ENCODE measurements at regions not wholly inside any gene's neighbourhood (a gene's known extent, or its start where the extent isn't known, plus 50 kb on each side); places are given as distances from the start of the nearest gene placed in this dataset.

DNA sequence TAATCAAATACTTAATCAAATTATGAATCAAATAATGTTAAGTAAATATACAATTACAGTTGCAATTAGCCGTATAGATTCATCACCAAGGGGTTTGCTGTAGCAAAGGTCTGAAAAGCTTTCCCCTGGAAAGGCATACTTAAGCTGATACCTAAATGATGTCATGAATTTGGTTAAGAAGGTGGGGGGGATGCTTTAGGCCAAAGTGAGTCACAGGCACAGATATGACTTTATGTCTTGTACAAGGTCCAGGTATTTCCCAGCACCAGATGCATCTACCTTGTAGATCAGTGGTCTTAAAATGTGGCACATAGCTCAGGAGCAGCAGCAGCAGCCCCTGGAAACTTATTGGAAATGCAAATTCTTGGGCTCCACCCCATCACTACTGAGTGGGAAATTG, 557.3 kb upstream of the CDH4 start:
- no peak overlapping the region for H3K27ac ChIP-seq
- H3K4me3 ChIP-seq (ENCODE audit: low read depth, low read length), result no peak overlapping the region
- DNase-seq, result no peak
- H3K27me3 ChIP-seq (ENCODE audit: insufficient read depth, low read depth, severe bottlenecking), result no peaks in the 10 kb centered on the region
- TF ChIP-seq, protein P1, sequence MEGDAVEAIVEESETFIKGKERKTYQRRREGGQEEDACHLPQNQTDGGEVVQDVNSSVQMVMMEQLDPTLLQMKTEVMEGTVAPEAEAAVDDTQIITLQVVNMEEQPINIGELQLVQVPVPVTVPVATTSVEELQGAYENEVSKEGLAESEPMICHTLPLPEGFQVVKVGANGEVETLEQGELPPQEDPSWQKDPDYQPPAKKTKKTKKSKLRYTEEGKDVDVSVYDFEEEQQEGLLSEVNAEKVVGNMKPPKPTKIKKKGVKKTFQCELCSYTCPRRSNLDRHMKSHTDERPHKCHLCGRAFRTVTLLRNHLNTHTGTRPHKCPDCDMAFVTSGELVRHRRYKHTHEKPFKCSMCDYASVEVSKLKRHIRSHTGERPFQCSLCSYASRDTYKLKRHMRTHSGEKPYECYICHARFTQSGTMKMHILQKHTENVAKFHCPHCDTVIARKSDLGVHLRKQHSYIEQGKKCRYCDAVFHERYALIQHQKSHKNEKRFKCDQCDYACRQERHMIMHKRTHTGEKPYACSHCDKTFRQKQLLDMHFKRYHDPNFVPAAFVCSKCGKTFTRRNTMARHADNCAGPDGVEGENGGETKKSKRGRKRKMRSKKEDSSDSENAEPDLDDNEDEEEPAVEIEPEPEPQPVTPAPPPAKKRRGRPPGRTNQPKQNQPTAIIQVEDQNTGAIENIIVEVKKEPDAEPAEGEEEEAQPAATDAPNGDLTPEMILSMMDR (IDR thresholded peaks at IDR 0.05; ENCODE audit: low read depth, low read length), result no peak
- H3K36me3 ChIP-seq, result no peaks in the 10 kb centered on the region
- H3K9me3 ChIP-seq (ENCODE audit: severe bottlenecking), result no peaks in the 10 kb centered on the region

GRCh38 chr20:60695226-60696000, 556.6 kb upstream of the CDH4 start:
- DNase-seq, result no peak
- Histone ChIP-seq H3K27me3 (ENCODE audit: insufficient read depth, low read depth, severe bottlenecking) (no peaks in the 10 kb centered on the region), H3K9me3 (ENCODE audit: severe bottlenecking) (no peaks in the 10 kb centered on the region), H3K4me3 (ENCODE audit: low read depth, low read length) (no peak overlapping the region), H3K27ac (no peak overlapping the region), H3K36me3 (no peaks in the 10 kb centered on the region)
- TF ChIP-seq, protein P1 (IDR thresholded peaks at IDR 0.05; ENCODE audit: low read depth, low read length), result no peak

GRCh38 chr20:60697252-60697651, 554.8 kb upstream of the CDH4 start:
- H3K27me3 ChIP-seq (ENCODE audit: insufficient read depth, low read depth, severe bottlenecking), result no peaks in the 10 kb centered on the region
- TF ChIP-seq, protein P1 (IDR thresholded peaks at IDR 0.05; ENCODE audit: low read depth, low read length), result no peak
- no peaks in the 10 kb centered on the region for H3K36me3 ChIP-seq
- H3K9me3 ChIP-seq (ENCODE audit: severe bottlenecking), result no peaks in the 10 kb centered on the region
- no peak for DNase-seq
- H3K4me3 ChIP-seq (ENCODE audit: low read depth, low read length), result no peak overlapping the region
- H3K27ac ChIP-seq, result no peak overlapping the region

DNA sequence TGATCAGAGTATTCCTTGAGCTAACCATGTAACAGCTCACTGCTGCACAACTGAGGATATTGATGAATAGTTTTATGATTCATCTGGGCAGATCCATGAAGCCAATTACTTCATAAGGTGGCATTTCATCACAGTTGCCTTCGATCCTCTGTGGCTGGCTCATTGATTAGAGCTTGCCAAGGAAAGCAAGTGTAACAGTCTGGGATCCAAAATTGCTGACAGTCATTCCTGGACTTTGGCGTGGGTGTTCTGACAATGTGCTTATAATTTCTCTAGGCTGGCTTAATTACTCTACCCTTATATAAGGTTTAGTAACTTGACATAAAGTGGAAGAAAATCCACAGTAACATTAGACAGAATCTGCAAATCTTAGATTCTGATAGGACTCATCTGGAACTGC, 551.3 kb upstream of the CDH4 start:
- no peaks in the 10 kb centered on the region for H3K27me3 ChIP-seq (ENCODE audit: insufficient read depth, low read depth, severe bottlenecking)
- TF ChIP-seq, protein P1 (IDR thresholded peaks at IDR 0.05; ENCODE audit: low read depth, low read length), result no peak
- H3K9me3 ChIP-seq (ENCODE audit: severe bottlenecking), result no peaks in the 10 kb centered on the region
- DNase-seq, result no peak
- no peaks in the 10 kb centered on the region for H3K36me3 ChIP-seq
- no peak overlapping the region for H3K27ac ChIP-seq
- H3K4me3 ChIP-seq (ENCODE audit: low read depth, low read length), result no peak overlapping the region

DNA sequence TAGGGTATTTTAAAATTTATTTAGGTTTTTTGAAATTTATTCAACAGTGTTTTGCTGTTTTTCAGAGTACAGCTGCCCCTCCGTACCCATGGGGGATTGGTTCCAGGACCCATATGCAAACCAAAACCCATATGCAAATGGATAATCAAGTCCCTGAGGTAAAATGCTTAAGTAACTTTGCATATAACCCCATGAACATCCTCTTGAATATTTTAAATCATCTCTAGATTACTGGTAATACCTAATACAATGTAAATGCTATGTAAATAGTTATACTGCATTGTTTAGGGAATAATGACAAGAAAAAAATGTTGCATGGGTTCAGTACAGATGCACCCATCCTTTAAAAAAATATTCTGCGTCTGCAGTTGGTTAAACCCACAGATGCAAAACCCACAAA, 547.9 kb upstream of the CDH4 start:
- DNase-seq, result no peak
- no peaks in the 10 kb centered on the region for H3K9me3 ChIP-seq (ENCODE audit: severe bottlenecking)
- H3K27me3 ChIP-seq (ENCODE audit: insufficient read depth, low read depth, severe bottlenecking), result no peaks in the 10 kb centered on the region
- no peaks in the 10 kb centered on the region for H3K36me3 ChIP-seq
- TF ChIP-seq, protein P1 (IDR thresholded peaks at IDR 0.05; ENCODE audit: low read depth, low read length), result no peak
- no peak overlapping the region for H3K27ac ChIP-seq
- no peak overlapping the region for H3K4me3 ChIP-seq (ENCODE audit: low read depth, low read length)

DNA sequence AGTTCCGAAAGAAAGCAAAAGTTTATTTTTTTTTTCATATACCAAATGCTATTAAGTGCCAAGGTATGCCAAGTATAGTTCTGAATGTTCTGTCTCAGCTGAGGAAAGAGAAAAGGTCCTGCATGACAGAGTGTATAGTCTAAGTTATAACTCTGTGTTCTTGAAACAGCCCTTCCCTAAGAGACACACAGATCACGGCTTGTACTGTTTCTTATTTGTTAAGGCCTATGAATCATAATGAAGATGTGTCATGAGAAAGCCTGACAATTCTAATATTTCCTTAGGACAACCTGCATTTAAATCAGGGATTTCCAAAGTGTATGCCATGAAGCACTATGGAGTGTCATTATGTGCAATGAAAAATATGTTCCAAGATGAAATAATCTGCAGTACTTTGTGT, 538.7 kb upstream of the CDH4 start:
- Histone ChIP-seq H3K27me3 (ENCODE audit: insufficient read depth, low read depth, severe bottlenecking) (no peaks in the 10 kb centered on the region), H3K9me3 (ENCODE audit: severe bottlenecking) (no peaks in the 10 kb centered on the region), H3K27ac (no peak overlapping the region), H3K36me3 (no peaks in the 10 kb centered on the region), H3K4me3 (ENCODE audit: low read depth, low read length) (no peak overlapping the region)
- TF ChIP-seq, protein P1 (IDR thresholded peaks at IDR 0.05; ENCODE audit: low read depth, low read length), result no peak
- DNase-seq, result no peak

Data from WERI-Rb-1 (cell line).